Epithelial cell of esophagus (primary cell): ENCODE measurements at regions not wholly inside any gene's neighbourhood (a gene's known extent, or its start where the extent isn't known, plus 50 kb on each side); places are given as distances from the start of the nearest gene placed in this dataset.
A peak's percentile ranks its signal among the peaks of the same experiment; 100 is the strongest.

Experiments
- DNase-seq: peaks from one replicate; pipeline ENCODE4 v3.0.0; 2010; ENCODE audit warnings: low read depth
- H3K4me3 ChIP-seq: 2 replicates; pipeline ENCODE4 v1.5.1; 2011; ENCODE audit warnings: mild to moderate bottlenecking, low read length, control low read depth
- CTCF ChIP-seq: IDR thresholded peaks from 2 replicates; pipeline ENCODE4 v1.5.1; 2011; ENCODE audit warnings: low read depth, mild to moderate bottlenecking, low read length, control low read depth, inconsistent platforms; ENCODE audit not compliant: insufficient read depth; ENCODE audit errors: missing control alignments

GRCh38 chr13:84569366-84569765 lies 687.1 kb upstream of the SLITRK1 start:
- H3K4me3 ChIP-seq: no peak overlapping the region
- TF ChIP-seq CTCF: no peak
- no peak for DNase-seq

- no peak for DNase-seq
- no peak for TF ChIP-seq CTCF
- no peak overlapping the region for H3K4me3 ChIP-seq
Measured at GRCh38 chr13:84567848-84568247, 685.6 kb upstream of the SLITRK1 start.

GRCh38 chr13:84566780-84567179 lies 684.5 kb upstream of the SLITRK1 start:
- TF ChIP-seq CTCF: no peak
- DNase-seq: no peak

GRCh38 chr13:84563611-84564010 lies 681.3 kb upstream of the SLITRK1 start:
- no peak for TF ChIP-seq CTCF
- DNase-seq: no peak

More at GRCh38 chr13:84566780-84567179, 684.5 kb upstream of the SLITRK1 start:
- H3K4me3 ChIP-seq: no peak overlapping the region

GRCh38 chr13:84553227-84553626 lies 671.0 kb upstream of the SLITRK1 start:
- no peak overlapping the region for H3K4me3 ChIP-seq
- DNase-seq: peak; percentile 46
- TF ChIP-seq CTCF: no peak

More at GRCh38 chr13:84563611-84564010, 681.3 kb upstream of the SLITRK1 start:
- no peak overlapping the region for H3K4me3 ChIP-seq

- H3K4me3 ChIP-seq: no peak overlapping the region
- no peak for TF ChIP-seq CTCF
- no peak for DNase-seq
Measured at GRCh38 chr13:84543962-84544361, 661.7 kb upstream of the SLITRK1 start.

GRCh38 chr13:84542348-84542747 lies 660.1 kb upstream of the SLITRK1 start:
- no peak for DNase-seq
- no peak for TF ChIP-seq CTCF
- H3K4me3 ChIP-seq: no peak overlapping the region
